ENCODE measurements at regions not wholly inside any gene's neighbourhood (a gene's known extent, or its start where the extent isn't known, plus 50 kb on each side); places are given as distances from the start of the nearest gene placed in this dataset.

DNA sequence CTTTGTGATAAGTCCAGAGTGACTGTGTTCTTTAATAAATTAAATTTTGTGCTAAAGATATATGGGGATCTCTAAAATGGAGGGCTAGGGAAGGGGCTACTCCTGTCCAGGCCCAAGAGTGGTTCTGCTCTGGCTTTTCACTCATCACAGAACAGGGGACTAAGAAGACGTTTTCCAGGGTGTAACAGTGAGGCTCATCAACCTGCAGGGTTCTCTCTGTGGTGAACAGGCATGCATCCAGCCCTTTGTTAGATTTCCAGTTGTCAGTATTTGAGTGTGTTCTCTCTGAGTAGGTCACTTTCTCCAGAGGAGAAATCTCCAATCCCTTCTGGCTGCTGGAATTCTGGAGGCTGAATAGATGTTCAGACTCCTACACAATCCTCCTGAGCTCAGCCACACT, 408.9 kb downstream of the PLCL1 start:
- intact Hi-C loops (cut with micrococcal nuclease), result no loop called here
- no peak overlapping the region for H3K4me3 ChIP-seq (ENCODE audit: low read length in 2 of 2)
- Mint-ChIP-seq H3K27ac (no peak overlapping the region), H3K36me3 (no peaks in the 10 kb centered on the region), H3K9me3 (no peaks in the 10 kb centered on the region), H3K4me1 (no peaks in the 10 kb centered on the region), H3K4me3 (no peak overlapping the region), H3K27me3 (peaks cover 0 to 4% of the 10 kb centered on the region in 2 donors)
- H3K9me3 ChIP-seq (ENCODE audit: control insufficient read depth in 1 of 2, low read length in 2 of 2), result no peaks in the 10 kb centered on the region
- H3K27me3 ChIP-seq (ENCODE audit: insufficient read depth, low read length), result no peaks in the 10 kb centered on the region
- ChIA-PET POLR2A (ENCODE audit: partially characterized antibody) (no interaction called here), CTCF (ENCODE audit: partially characterized antibody) (no interaction called here)
- DNase-seq, result no peak
- H3K4me1 ChIP-seq (ENCODE audit: insufficient read depth, low read length), result no peaks in the 10 kb centered on the region
- H3K27ac ChIP-seq (ENCODE audit: low read depth, low read length), result no peak overlapping the region
- H3K36me3 ChIP-seq (ENCODE audit: insufficient read depth, low read length), result no peaks in the 10 kb centered on the region

- intact Hi-C loops (cut with micrococcal nuclease), result no loop called here
- no peaks in the 10 kb centered on the region for H3K36me3 Mint-ChIP-seq
- H3K4me1 Mint-ChIP-seq, result no peaks in the 10 kb centered on the region
- H3K27me3 Mint-ChIP-seq, result peaks cover 0 to 4% of the 10 kb centered on the region in 2 donors
- no peaks in the 10 kb centered on the region for H3K9me3 Mint-ChIP-seq
- no peak overlapping the region for H3K27ac Mint-ChIP-seq
- CTCF ChIA-PET (ENCODE audit: partially characterized antibody), result no interaction called here
- Histone ChIP-seq H3K27me3 (ENCODE audit: insufficient read depth, low read length) (no peaks in the 10 kb centered on the region), H3K9me3 (ENCODE audit: control insufficient read depth in 1 of 2, low read length in 2 of 2) (no peaks in the 10 kb centered on the region), H3K27ac (ENCODE audit: low read depth, low read length) (no peak overlapping the region), H3K4me3 (ENCODE audit: low read length in 2 of 2) (no peak overlapping the region), H3K36me3 (ENCODE audit: insufficient read depth, low read length) (no peaks in the 10 kb centered on the region), H3K4me1 (ENCODE audit: insufficient read depth, low read length) (no peaks in the 10 kb centered on the region)
- H3K4me3 Mint-ChIP-seq, result no peak overlapping the region
- POLR2A ChIA-PET (ENCODE audit: partially characterized antibody), result no interaction called here
- no peak for DNase-seq
These were observed 407.3 kb downstream of the PLCL1 start for GRCh38 chr2:198211706-198212105.

DNA sequence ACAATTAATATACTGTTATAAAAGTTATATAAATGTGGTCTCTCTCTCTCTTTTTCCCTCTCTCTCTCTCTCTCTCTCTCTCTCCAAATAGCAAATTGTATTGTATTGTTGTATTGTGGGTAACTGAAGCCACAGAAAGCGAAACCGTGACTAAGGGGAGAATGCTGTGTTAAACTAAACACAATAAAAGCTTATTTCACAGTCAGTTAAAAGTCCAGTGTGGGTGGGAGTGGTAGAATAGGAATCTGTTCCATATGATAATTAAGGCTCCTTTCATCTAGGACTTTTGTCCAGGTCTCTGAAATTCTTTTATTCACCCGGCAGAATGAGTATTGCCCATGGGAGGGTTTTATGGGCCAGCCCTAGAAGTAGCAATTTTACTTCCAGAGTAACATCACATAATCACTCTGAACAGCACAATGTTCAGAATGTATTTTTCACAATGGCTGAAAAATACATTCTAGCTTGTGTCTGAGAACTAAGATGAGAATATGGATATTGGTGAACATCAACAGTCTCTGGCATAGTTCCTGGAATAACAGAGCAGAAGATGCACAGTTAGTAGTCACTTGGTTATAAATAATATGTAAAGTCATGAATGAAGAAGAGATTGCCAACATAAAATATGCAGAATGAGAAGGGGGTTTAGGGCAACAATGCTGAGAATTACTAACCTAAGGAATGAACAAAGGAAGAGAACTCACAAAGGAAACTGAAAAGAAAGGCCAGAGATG, 399.1 kb downstream of the PLCL1 start:
- H3K27ac Mint-ChIP-seq, result no peak overlapping the region
- Histone ChIP-seq H3K27me3 (ENCODE audit: insufficient read depth, low read length) (no peaks in the 10 kb centered on the region), H3K36me3 (ENCODE audit: insufficient read depth, low read length) (no peaks in the 10 kb centered on the region), H3K27ac (ENCODE audit: low read depth, low read length) (no peak overlapping the region), H3K9me3 (ENCODE audit: control insufficient read depth in 1 of 2, low read length in 2 of 2) (no peaks in the 10 kb centered on the region), H3K4me3 (ENCODE audit: low read length in 2 of 2) (no peak overlapping the region), H3K4me1 (ENCODE audit: insufficient read depth, low read length) (no peaks in the 10 kb centered on the region)
- no peaks in the 10 kb centered on the region for H3K36me3 Mint-ChIP-seq
- no peaks in the 10 kb centered on the region for H3K4me1 Mint-ChIP-seq
- no peak overlapping the region for H3K4me3 Mint-ChIP-seq
- peaks cover 0 to 2% (median 0%) of the 10 kb centered on the region in 8 donors for H3K9me3 Mint-ChIP-seq
- H3K27me3 Mint-ChIP-seq, result no peaks in the 10 kb centered on the region
- intact Hi-C loops (cut with micrococcal nuclease), result no loop called here
- no peak for DNase-seq
- CTCF ChIA-PET (ENCODE audit: partially characterized antibody), result no interaction called here
- POLR2A ChIA-PET (ENCODE audit: partially characterized antibody), result no interaction called here

Data from CD4-positive, alpha-beta memory T cell (primary cell).